Hepatocyte (in vitro differentiated cells): ENCODE measurements at regions not wholly inside any gene's neighbourhood (a gene's known extent, or its start where the extent isn't known, plus 50 kb on each side); places are given as distances from the start of the nearest gene placed in this dataset.

Experiments used
- EZH2 ChIP-seq: fragments of 200-600 bp; sonication (generic); IDR thresholded peaks from 2 replicates; pipeline ENCODE4 v1.6.1; 2016; ENCODE audit warnings: antibody characterized with exemption, mild to moderate bottlenecking, borderline replicate concordance
- EZH2phosphoT487 ChIP-seq: fragments of 200-600 bp; sonication (generic); IDR thresholded peaks from one replicate; pipeline ENCODE4 v1.6.1; 2018; ENCODE audit warnings: antibody characterized with exemption, mild to moderate bottlenecking, low read depth, moderate library complexity; ENCODE audit not compliant: unreplicated experiment, severe bottlenecking
- TF ChIP-seq, protein P1 (sequence below): fragments of 200-600 bp; sonication (generic); IDR thresholded peaks from 2 replicates; pipeline ENCODE4 v1.5.1; 2016; ENCODE audit warnings: antibody characterized with exemption, mild to moderate bottlenecking; ENCODE audit not compliant: poor library complexity

DNA sequence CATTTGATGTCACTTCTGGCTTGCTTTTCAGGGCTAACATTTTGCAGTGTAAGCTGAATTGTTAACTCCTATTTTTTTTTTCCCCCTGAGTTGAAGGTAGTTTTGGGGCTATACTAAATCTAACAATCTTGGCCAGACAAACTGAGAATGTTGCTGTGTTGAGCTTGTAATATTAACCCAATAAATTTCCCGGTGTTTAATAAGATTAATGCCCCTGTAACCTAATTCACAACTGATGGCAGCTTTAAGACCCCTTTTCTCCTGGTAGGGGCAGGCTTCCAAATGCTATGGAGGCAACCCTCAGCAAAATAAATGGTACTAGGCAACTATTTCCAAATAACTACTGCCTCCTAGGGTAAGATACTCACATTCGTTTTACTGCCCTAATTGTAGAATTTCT, 549.6 kb upstream of the KIF2B start:
- TF ChIP-seq, protein P1, sequence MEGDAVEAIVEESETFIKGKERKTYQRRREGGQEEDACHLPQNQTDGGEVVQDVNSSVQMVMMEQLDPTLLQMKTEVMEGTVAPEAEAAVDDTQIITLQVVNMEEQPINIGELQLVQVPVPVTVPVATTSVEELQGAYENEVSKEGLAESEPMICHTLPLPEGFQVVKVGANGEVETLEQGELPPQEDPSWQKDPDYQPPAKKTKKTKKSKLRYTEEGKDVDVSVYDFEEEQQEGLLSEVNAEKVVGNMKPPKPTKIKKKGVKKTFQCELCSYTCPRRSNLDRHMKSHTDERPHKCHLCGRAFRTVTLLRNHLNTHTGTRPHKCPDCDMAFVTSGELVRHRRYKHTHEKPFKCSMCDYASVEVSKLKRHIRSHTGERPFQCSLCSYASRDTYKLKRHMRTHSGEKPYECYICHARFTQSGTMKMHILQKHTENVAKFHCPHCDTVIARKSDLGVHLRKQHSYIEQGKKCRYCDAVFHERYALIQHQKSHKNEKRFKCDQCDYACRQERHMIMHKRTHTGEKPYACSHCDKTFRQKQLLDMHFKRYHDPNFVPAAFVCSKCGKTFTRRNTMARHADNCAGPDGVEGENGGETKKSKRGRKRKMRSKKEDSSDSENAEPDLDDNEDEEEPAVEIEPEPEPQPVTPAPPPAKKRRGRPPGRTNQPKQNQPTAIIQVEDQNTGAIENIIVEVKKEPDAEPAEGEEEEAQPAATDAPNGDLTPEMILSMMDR: no peak
- TF ChIP-seq EZH2 (no peak), EZH2phosphoT487 (no peak)
